ENCODE measurements at regions not wholly inside any gene's neighbourhood (a gene's known extent, or its start where the extent isn't known, plus 50 kb on each side); places are given as distances from the start of the nearest gene placed in this dataset.

- TF ChIP-seq, protein P1, sequence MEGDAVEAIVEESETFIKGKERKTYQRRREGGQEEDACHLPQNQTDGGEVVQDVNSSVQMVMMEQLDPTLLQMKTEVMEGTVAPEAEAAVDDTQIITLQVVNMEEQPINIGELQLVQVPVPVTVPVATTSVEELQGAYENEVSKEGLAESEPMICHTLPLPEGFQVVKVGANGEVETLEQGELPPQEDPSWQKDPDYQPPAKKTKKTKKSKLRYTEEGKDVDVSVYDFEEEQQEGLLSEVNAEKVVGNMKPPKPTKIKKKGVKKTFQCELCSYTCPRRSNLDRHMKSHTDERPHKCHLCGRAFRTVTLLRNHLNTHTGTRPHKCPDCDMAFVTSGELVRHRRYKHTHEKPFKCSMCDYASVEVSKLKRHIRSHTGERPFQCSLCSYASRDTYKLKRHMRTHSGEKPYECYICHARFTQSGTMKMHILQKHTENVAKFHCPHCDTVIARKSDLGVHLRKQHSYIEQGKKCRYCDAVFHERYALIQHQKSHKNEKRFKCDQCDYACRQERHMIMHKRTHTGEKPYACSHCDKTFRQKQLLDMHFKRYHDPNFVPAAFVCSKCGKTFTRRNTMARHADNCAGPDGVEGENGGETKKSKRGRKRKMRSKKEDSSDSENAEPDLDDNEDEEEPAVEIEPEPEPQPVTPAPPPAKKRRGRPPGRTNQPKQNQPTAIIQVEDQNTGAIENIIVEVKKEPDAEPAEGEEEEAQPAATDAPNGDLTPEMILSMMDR (IDR thresholded peaks at IDR 0.05): no peak
- TF ChIP-seq EP300 (IDR thresholded peaks at IDR 0.05) (no peak), POLR2A (IDR thresholded peaks at IDR 0.05) (no peak)
- DNase-seq: no peak
- H3K4me3 ChIP-seq: no peak overlapping the region
- H3K4me1 ChIP-seq (ENCODE audit: insufficient read depth): no peaks in the 10 kb centered on the region
- H3K27ac ChIP-seq: no peak overlapping the region
- H3K36me3 ChIP-seq: no peaks in the 10 kb centered on the region
- no peaks in the 10 kb centered on the region for H3K9me3 ChIP-seq
- H3K27me3 ChIP-seq: no peaks in the 10 kb centered on the region
- intact Hi-C loops (cut with DNase I): no loop called here
- WGBS, 3 donors: 78 to 99% (median 91%) methylated on average over 1 of the region's 1 CpG
Measured at GRCh38 chr13:33445024-33445423, 159.5 kb upstream of the STARD13 start.

- no peaks in the 10 kb centered on the region for H3K36me3 ChIP-seq
- no peaks in the 10 kb centered on the region for H3K4me1 ChIP-seq (ENCODE audit: insufficient read depth)
- H3K27me3 ChIP-seq: no peaks in the 10 kb centered on the region
- no peak overlapping the region for H3K4me3 ChIP-seq
- TF ChIP-seq, protein P1 (IDR thresholded peaks at IDR 0.05): no peak
- TF ChIP-seq POLR2A (IDR thresholded peaks at IDR 0.05) (no peak), EP300 (IDR thresholded peaks at IDR 0.05) (no peak)
- WGBS, 3 donors: 78 to 88% (median 86%) methylated on average over 4 of the region's 4 CpGs
- H3K9me3 ChIP-seq: no peaks in the 10 kb centered on the region
- no peak for DNase-seq
- intact Hi-C loops (cut with DNase I): no loop called here
- H3K27ac ChIP-seq: no peak overlapping the region
Measured at GRCh38 chr13:33445476-33445875, 159.9 kb upstream of the STARD13 start.

GRCh38 chr13:33446821-33447725 lies 161.5 kb upstream of the STARD13 start:
- Histone ChIP-seq H3K9me3 (no peaks in the 10 kb centered on the region), H3K4me1 (ENCODE audit: insufficient read depth) (peaks cover 1% of the 10 kb centered on the region), H3K36me3 (no peaks in the 10 kb centered on the region), H3K27me3 (no peaks in the 10 kb centered on the region), H3K27ac (no peak overlapping the region), H3K4me3 (no peak overlapping the region)
- no peak for DNase-seq
- WGBS, 3 donors: 53 to 72% (median 67%) methylated on average over 5 of the region's 5 CpGs
- no peak for TF ChIP-seq EP300 (IDR thresholded peaks at IDR 0.05)
- TF ChIP-seq, protein P1 (IDR thresholded peaks at IDR 0.05): no peak
- TF ChIP-seq POLR2A (IDR thresholded peaks at IDR 0.05): no peak
- intact Hi-C loops (cut with DNase I): no loop called here

GRCh38 chr13:33448889-33449288 lies 163.3 kb upstream of the STARD13 start:
- Histone ChIP-seq H3K9me3 (no peaks in the 10 kb centered on the region), H3K27ac (no peak overlapping the region), H3K36me3 (no peaks in the 10 kb centered on the region), H3K27me3 (no peaks in the 10 kb centered on the region), H3K4me3 (no peak overlapping the region), H3K4me1 (ENCODE audit: insufficient read depth) (peaks cover 2% of the 10 kb centered on the region)
- intact Hi-C loops (cut with DNase I): no loop called here
- 94 to 97% (median 96%) methylated on average over 1 of the region's 1 CpG for WGBS, 3 donors
- no peak for DNase-seq
- TF ChIP-seq EP300 (IDR thresholded peaks at IDR 0.05): no peak
- TF ChIP-seq, protein P1 (IDR thresholded peaks at IDR 0.05): no peak
- TF ChIP-seq POLR2A (IDR thresholded peaks at IDR 0.05): no peak

Data from ovary (tissue), 7 donors.